ENCODE measurements at regions not wholly inside any gene's neighbourhood (a gene's known extent, or its start where the extent isn't known, plus 50 kb on each side); places are given as distances from the start of the nearest gene placed in this dataset.

- TF ChIP-seq CTCF (IDR thresholded peaks at IDR 0.05; ENCODE audit: low read depth, low read length), result peak; percentile 47
- H3K27ac ChIP-seq, result no peak overlapping the region
- H3K9me3 ChIP-seq (ENCODE audit: severe bottlenecking), result peaks cover 3% of the 10 kb centered on the region
- H3K27me3 ChIP-seq (ENCODE audit: insufficient read depth, low read depth, severe bottlenecking), result no peaks in the 10 kb centered on the region
- DNase-seq, result peak; percentile 62
- no peaks in the 10 kb centered on the region for H3K36me3 ChIP-seq
- H3K4me3 ChIP-seq (ENCODE audit: low read depth, low read length), result peak overlapping the region; percentile 21
Observed at GRCh38 chr2:15812187-15812780, 128.1 kb upstream of the MYCN start.

- Histone ChIP-seq H3K9me3 (ENCODE audit: severe bottlenecking) (no peaks in the 10 kb centered on the region), H3K27ac (no peak overlapping the region), H3K27me3 (ENCODE audit: insufficient read depth, low read depth, severe bottlenecking) (no peaks in the 10 kb centered on the region), H3K36me3 (no peaks in the 10 kb centered on the region), H3K4me3 (ENCODE audit: low read depth, low read length) (no peak overlapping the region)
- no peak for DNase-seq
- TF ChIP-seq CTCF (IDR thresholded peaks at IDR 0.05; ENCODE audit: low read depth, low read length), result no peak
Observed at GRCh38 chr2:15813481-15814266, 126.7 kb upstream of the MYCN start.

- no peak for DNase-seq
- H3K4me3 ChIP-seq (ENCODE audit: low read depth, low read length), result no peak overlapping the region
- no peaks in the 10 kb centered on the region for H3K9me3 ChIP-seq (ENCODE audit: severe bottlenecking)
- no peak for TF ChIP-seq CTCF (IDR thresholded peaks at IDR 0.05; ENCODE audit: low read depth, low read length)
- no peaks in the 10 kb centered on the region for H3K27me3 ChIP-seq (ENCODE audit: insufficient read depth, low read depth, severe bottlenecking)
- no peak overlapping the region for H3K27ac ChIP-seq
- H3K36me3 ChIP-seq, result no peaks in the 10 kb centered on the region
Observed at GRCh38 chr2:15814403-15814802, 125.9 kb upstream of the MYCN start.

- Histone ChIP-seq H3K36me3 (no peaks in the 10 kb centered on the region), H3K27me3 (ENCODE audit: insufficient read depth, low read depth, severe bottlenecking) (no peaks in the 10 kb centered on the region), H3K27ac (no peak overlapping the region), H3K9me3 (ENCODE audit: severe bottlenecking) (no peaks in the 10 kb centered on the region), H3K4me3 (ENCODE audit: low read depth, low read length) (no peak overlapping the region)
- DNase-seq, result no peak
- no peak for TF ChIP-seq CTCF (IDR thresholded peaks at IDR 0.05; ENCODE audit: low read depth, low read length)
Observed at GRCh38 chr2:15814946-15815345, 125.4 kb upstream of the MYCN start.

- H3K4me3 ChIP-seq (ENCODE audit: low read depth, low read length), result no peak overlapping the region
- H3K27ac ChIP-seq, result no peak overlapping the region
- DNase-seq, result no peak
- H3K9me3 ChIP-seq (ENCODE audit: severe bottlenecking), result no peaks in the 10 kb centered on the region
- H3K27me3 ChIP-seq (ENCODE audit: insufficient read depth, low read depth, severe bottlenecking), result no peaks in the 10 kb centered on the region
- H3K36me3 ChIP-seq, result no peaks in the 10 kb centered on the region
- no peak for TF ChIP-seq CTCF (IDR thresholded peaks at IDR 0.05; ENCODE audit: low read depth, low read length)
Observed at GRCh38 chr2:15816226-15816625, 124.1 kb upstream of the MYCN start.
